ENCODE measurements at regions not wholly inside any gene's neighbourhood (a gene's known extent, or its start where the extent isn't known, plus 50 kb on each side); places are given as distances from the start of the nearest gene placed in this dataset.
"Not testable (repeated sequence)": the region's sequence is repeated elsewhere in the genome, so short reads cannot be mapped to it uniquely, and the experiment has no call there.

DNA sequence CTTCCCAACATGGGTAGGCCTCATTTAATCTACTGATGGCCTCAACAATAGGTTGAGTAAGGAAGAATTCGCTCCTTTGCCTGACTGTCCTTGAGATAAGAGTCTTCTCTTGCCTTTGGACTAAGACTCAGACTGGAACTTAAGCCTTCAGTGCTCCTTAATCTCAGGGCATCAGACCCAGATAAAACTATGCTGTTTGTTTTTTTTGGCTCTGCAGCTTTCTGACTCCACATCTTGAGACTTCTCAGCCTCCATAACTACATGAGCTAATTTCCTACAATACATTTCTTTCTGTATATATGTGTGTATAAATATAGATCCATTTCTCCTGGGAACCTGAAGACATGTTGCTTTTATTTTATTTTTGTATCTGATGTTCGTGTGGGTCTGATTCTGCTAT is 1470.7 kb upstream of the PRMT6 start:
- no peaks in the 10 kb centered on the region for H3K36me3 ChIP-seq (replicated peaks)
- in situ Hi-C loops (cut with MboI; ENCODE audit: low sequenced_read_pairs), result no loop called here
- no peak for DNase-seq (ENCODE audit: low spot score in 2 of 2)
- no peaks in the 10 kb centered on the region for H3K9me3 ChIP-seq
- H3K4me3 ChIP-seq, result no peak overlapping the region
- H3K27me3 ChIP-seq (ENCODE audit: low read depth), result no peaks in the 10 kb centered on the region
- H3K4me1 ChIP-seq, result no peaks in the 10 kb centered on the region

DNA sequence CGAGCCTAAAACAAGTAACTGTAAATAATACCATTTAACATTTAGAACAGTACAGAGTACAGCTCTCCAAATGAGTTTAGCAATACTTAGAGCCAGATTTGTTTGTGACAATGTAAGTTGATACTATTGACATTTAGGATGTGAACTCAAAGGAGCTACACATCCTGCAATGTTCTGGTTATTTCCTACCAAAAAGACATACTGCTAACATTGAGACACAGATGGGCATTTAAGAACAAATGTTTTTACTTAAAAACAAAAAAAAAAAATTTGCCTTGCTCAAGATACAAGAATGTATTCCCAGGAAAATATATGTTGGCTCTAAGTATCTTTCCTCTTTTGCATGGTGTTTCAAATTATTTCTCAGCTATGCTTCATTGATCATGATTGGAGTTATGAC is 1464.8 kb upstream of the PRMT6 start:
- no peaks in the 10 kb centered on the region for H3K36me3 ChIP-seq (replicated peaks)
- H3K4me1 ChIP-seq, result no peaks in the 10 kb centered on the region
- no peak for DNase-seq (ENCODE audit: low spot score in 2 of 2)
- no peaks in the 10 kb centered on the region for H3K27me3 ChIP-seq (ENCODE audit: low read depth)
- no peaks in the 10 kb centered on the region; the same call in 1 of the 2 replicates for H3K9me3 ChIP-seq
- in situ Hi-C loops (cut with MboI; ENCODE audit: low sequenced_read_pairs), result no loop called here
- H3K4me3 ChIP-seq, result no peak overlapping the region

DNA sequence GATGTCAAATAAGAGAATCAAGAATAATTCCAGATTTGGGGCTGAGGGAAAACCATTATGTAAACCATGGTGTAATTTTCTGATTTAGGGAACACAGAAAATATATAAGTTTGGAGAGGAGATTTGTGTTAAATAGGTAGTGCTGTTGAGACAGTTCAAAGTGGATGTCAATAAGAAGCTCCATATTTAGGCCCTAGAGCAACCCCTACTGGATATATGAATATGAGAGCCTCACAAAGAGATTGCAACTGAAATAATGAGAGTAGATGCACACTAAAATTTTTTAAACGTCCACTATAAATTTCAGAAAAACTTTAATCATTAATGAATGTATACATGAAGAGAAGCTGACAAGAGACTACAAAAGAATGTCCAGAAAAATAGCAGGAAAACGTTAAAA is 1447.8 kb upstream of the PRMT6 start:
- Histone ChIP-seq H3K4me1 (no peaks in the 10 kb centered on the region), H3K9me3 (no peaks in the 10 kb centered on the region), H3K4me3 (no peak overlapping the region), H3K27me3 (ENCODE audit: low read depth) (no peaks in the 10 kb centered on the region), H3K36me3 (replicated peaks) (no peaks in the 10 kb centered on the region)
- no peak for DNase-seq (ENCODE audit: low spot score in 2 of 2)
- in situ Hi-C loops (cut with MboI; ENCODE audit: low sequenced_read_pairs), result no loop called here

DNA sequence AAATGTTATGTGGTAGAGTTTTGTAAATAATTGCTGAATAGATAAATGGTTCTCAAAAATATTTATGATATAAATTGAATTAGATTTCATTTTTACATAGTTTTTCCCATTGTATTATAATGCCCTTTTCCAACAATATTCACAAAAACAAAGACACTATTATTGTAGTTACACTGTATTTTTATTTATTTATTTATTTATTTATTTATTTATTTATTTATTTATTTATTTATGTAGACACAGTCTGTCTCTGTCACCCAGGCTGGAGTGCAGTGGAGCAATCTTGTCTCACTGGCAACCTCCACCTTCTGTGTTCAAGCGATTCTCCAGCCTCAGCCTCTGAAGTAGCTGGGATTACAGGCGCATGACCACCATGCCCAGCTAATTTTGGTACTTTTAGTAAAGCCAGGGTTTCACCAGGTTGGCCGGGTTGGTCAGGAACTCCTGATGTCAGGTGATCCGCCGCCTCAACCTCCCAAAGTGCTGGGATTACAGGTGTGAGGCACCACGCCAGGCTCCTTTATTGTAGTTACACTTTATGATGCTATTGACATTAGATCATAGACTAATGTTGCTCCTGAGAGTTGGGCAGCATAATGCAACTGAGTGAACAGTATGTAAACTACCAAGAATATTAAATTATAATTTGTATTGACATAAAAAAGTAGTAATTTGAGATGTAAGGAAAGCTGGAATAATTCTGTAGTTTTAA is 1430.0 kb upstream of the PRMT6 start:
- H3K9me3 ChIP-seq, result no peaks in the 10 kb centered on the region

DNA sequence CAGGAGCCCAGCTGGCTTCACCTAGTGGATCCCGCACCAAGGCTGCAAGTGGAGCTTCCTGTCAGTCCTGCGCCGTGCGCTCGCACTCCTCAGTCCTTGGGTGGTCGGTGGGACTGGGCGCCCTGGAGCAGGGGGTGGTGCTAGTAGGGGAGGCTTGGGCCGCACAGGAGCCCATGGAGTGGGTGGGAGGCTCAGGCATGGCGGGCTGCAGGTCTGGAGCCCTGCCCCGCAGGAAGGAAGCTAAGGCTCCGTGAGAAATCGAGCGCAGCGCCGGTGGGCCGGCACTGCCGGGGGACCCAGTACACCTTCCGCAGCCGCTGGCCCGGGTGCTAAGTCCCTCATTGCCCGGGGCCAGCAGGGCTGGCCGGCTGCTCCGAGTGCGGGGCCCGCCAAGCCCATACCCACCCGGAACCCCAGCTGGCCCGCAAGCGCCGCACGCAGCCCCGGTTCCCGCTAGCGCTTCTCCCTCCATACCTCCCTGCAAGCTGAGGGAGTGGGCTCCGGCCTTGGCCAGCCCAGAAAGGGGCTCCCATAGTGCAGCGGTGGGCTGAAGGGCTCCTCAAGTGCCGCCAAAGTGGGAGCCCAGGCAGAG is 1425.2 kb upstream of the PRMT6 start:
- in situ Hi-C loops (cut with MboI; ENCODE audit: low sequenced_read_pairs); H3K36me3 ChIP-seq (replicated peaks): not testable (repeated sequence)

More for the DNA sequence above, 1430.0 kb upstream of the PRMT6 start:
- in situ Hi-C loops (cut with MboI; ENCODE audit: low sequenced_read_pairs), result no loop called here
- H3K36me3 ChIP-seq (replicated peaks), result no peaks in the 10 kb centered on the region
- H3K4me1 ChIP-seq, result no peaks in the 10 kb centered on the region
- H3K4me3 ChIP-seq, result no peak overlapping the region
- no peak for DNase-seq (ENCODE audit: low spot score in 2 of 2)
- no peaks in the 10 kb centered on the region for H3K27me3 ChIP-seq (ENCODE audit: low read depth)

DNA sequence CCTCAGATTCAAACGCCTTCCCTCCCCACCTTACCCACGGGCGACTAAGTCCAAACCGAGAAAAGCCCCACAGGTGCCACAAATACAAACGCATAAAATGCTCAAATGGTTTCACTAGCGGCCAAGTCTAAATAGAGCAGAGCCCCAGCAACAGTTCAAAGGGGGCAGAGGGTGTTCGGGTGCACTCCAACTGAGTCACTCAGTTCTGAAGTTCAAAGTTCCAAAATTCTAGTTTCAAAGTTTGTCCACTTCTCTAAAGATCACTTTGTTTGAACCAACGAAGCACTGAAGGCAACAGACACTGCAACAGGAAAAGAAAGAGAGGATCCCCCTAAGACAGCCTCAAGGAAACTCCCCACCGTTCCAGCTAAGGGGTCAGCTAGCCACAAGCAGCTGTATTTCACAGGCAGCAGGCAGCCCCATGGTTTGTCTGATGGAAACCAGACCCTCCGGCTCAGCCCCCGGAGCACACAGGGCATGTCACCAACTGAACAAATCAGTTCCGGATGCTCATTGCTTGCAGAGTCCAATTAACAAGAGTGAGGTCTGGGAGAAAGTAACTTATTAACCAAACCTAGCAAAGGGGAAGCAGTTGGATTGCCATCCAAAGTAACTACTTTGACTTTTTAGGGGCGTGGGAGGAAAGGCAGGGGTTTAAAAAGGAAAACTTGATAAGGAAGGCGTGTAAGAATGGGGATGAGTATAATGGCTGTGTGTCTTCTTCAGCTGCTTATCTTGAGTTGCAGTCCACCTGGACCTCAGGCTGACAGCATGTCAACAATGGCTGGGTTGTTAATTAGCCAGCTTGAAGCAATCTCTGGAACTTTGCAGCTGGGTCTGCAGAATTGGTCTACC is 1423.9 kb upstream of the PRMT6 start:
- no peaks in the 10 kb centered on the region for H3K9me3 ChIP-seq
- H3K4me1 ChIP-seq, result no peaks in the 10 kb centered on the region
- in situ Hi-C loops (cut with MboI; ENCODE audit: low sequenced_read_pairs), result no loop called here
- DNase-seq (ENCODE audit: low spot score in 2 of 2), result no peak
- no peak overlapping the region for H3K4me3 ChIP-seq
- H3K36me3 ChIP-seq (replicated peaks), result no peaks in the 10 kb centered on the region
- no peaks in the 10 kb centered on the region for H3K27me3 ChIP-seq (ENCODE audit: low read depth)

More for the DNA sequence above, 1425.2 kb upstream of the PRMT6 start:
- DNase-seq (ENCODE audit: low spot score in 2 of 2); H3K9me3 ChIP-seq; H3K4me3 ChIP-seq; H3K4me1 ChIP-seq; H3K27me3 ChIP-seq (ENCODE audit: low read depth): not testable (repeated sequence)

DNA sequence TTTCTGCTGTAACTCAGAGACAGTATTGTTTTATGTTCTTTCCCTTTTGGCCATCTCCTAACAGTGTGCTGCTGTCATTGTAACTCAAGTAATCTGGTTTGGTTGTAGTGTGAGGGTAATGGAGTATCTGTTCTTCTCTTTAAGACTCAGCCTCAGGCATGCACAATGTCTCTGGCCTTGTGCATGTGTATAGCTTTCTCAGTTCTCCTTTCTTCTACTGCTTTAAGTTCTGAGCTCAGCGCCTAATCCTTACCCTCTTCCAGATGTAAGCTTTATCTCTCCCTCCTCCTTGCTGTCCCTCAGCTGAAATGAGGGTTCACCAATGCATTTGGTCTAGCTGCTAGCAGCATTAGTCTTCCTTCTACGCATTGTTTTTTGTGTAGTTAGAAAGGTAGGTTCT is 1420.4 kb upstream of the PRMT6 start:
- H3K27me3 ChIP-seq (ENCODE audit: low read depth), result no peaks in the 10 kb centered on the region
- no peak overlapping the region for H3K4me3 ChIP-seq
- no peaks in the 10 kb centered on the region for H3K36me3 ChIP-seq (replicated peaks)
- no peaks in the 10 kb centered on the region for H3K9me3 ChIP-seq
- no peaks in the 10 kb centered on the region for H3K4me1 ChIP-seq
- no peak for DNase-seq (ENCODE audit: low spot score in 2 of 2)
- in situ Hi-C loops (cut with MboI; ENCODE audit: low sequenced_read_pairs), result no loop called here

DNA sequence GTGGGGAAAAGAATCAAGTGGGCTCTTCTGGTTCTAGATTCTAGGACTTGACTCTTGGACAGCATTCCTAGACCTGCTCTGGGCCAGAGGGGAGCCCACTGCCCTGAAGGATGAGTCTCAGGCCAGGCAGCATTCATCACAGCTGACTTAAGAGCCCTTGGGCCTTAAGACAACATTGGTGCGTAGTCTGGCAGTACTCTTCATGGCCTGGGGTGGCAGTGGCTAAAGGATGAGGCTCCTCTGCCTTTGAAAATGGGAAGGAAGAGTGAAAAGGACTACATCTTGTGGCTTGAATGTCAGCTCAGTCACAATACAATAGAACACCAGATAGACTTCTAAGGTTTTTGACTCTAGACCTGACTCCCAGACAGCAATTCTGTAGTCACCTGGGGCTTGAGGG is 1415.1 kb upstream of the PRMT6 start:
- Histone ChIP-seq H3K27me3 (ENCODE audit: low read depth) (no peaks in the 10 kb centered on the region), H3K36me3 (replicated peaks) (no peaks in the 10 kb centered on the region), H3K4me1 (no peaks in the 10 kb centered on the region), H3K9me3 (no peaks in the 10 kb centered on the region; the same call in 1 of the 2 replicates), H3K4me3 (no peak overlapping the region)
- in situ Hi-C loops (cut with MboI; ENCODE audit: low sequenced_read_pairs), result no loop called here
- no peak for DNase-seq (ENCODE audit: low spot score in 2 of 2)

DNA sequence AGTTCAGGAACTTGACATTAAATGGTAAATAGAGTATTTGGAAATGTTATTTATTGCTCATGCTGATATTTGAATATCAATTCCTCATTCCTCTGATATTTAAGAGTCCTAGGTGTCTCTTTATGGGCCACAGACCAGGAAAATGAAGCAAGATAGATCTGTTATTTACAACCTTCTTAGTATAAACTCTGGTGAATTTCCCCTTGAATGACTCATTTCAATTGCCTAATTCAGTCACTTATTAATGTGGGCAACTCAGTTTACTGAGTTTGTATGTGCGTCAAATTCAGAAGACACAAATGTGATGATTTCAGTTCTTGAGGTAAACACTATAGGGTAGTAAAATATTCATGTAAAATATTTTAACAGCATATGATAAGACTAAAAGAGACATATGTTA is 1404.4 kb upstream of the PRMT6 start:
- no peak overlapping the region for H3K4me3 ChIP-seq
- in situ Hi-C loops (cut with MboI; ENCODE audit: low sequenced_read_pairs), result no loop called here
- H3K4me1 ChIP-seq, result no peaks in the 10 kb centered on the region
- no peaks in the 10 kb centered on the region for H3K27me3 ChIP-seq (ENCODE audit: low read depth)
- no peaks in the 10 kb centered on the region for H3K36me3 ChIP-seq (replicated peaks)
- H3K9me3 ChIP-seq, result no peaks in the 10 kb centered on the region; the same call in 1 of the 2 replicates
- DNase-seq (ENCODE audit: low spot score in 2 of 2), result no peak

DNA sequence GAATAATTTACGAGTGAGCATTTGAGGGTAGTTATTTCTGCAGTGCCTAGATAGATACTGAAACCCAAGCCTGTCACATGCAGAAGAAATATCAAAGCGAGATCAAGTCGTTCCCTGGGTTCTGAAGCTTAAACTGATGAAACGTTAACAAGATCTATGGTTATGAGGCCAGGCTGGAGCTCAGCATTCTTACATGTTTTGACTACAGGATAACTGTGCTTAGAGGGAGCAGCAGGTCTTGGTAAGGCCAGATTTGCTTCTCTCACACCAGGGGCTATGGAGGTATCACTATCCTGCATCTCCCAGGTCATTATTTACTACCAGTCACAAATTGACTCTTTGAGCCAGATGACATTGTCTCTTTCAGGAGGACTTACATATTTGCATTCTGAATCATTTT is 1401.4 kb upstream of the PRMT6 start:
- no peaks in the 10 kb centered on the region for H3K27me3 ChIP-seq (ENCODE audit: low read depth)
- no peak for DNase-seq (ENCODE audit: low spot score in 2 of 2)
- in situ Hi-C loops (cut with MboI; ENCODE audit: low sequenced_read_pairs), result no loop called here
- H3K4me3 ChIP-seq, result no peak overlapping the region
- H3K9me3 ChIP-seq, result no peaks in the 10 kb centered on the region; the same call in 1 of the 2 replicates
- no peaks in the 10 kb centered on the region for H3K36me3 ChIP-seq (replicated peaks)
- H3K4me1 ChIP-seq, result no peaks in the 10 kb centered on the region

DNA sequence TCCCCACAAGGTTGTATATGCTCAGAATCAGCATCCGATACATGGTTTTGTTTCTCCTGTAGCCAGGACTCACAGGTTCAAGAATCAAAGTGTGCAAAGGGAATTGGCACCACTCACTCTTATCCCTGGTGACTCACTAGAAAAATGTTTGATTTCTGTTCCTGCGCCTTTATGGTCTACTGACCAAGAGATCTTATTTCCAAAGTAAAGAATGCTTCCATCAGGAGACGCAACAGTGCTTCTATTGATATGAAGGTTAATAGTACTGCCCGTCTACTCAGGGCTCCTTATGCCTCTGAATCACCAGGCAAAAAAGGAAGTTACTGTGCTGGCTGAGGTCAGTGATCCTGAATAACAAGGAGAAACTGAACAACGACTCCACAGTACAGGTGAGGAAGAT is 1392.0 kb upstream of the PRMT6 start:
- Histone ChIP-seq H3K4me3 (no peak overlapping the region), H3K36me3 (replicated peaks) (no peaks in the 10 kb centered on the region), H3K27me3 (ENCODE audit: low read depth) (no peaks in the 10 kb centered on the region), H3K4me1 (no peaks in the 10 kb centered on the region), H3K9me3 (no peaks in the 10 kb centered on the region)
- in situ Hi-C loops (cut with MboI; ENCODE audit: low sequenced_read_pairs), result no loop called here
- no peak for DNase-seq (ENCODE audit: low spot score in 2 of 2)

DNA sequence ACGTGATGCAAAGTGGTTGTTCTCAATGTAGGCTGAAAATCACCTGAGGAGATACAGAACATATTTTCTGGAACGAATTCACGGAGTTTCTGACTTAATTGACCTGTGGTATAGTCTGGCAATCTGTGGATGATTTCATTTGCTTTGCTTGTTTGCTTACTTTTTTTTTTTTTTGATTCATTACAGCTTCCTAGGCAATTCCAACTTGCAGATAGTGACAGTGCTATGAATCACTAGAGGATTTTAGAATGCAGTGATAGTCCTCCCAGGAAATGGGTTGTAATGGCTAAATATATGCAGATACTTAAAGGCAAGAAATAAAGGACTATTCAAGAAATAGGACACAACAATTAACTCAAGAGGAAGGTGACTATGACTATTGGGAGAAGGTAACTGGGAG is 1378.1 kb upstream of the PRMT6 start:
- no peak for DNase-seq (ENCODE audit: low spot score in 2 of 2)
- in situ Hi-C loops (cut with MboI; ENCODE audit: low sequenced_read_pairs), result no loop called here
- Histone ChIP-seq H3K4me3 (no peak overlapping the region), H3K9me3 (no peaks in the 10 kb centered on the region), H3K36me3 (replicated peaks) (no peaks in the 10 kb centered on the region), H3K27me3 (ENCODE audit: low read depth) (no peaks in the 10 kb centered on the region), H3K4me1 (no peaks in the 10 kb centered on the region)

DNA sequence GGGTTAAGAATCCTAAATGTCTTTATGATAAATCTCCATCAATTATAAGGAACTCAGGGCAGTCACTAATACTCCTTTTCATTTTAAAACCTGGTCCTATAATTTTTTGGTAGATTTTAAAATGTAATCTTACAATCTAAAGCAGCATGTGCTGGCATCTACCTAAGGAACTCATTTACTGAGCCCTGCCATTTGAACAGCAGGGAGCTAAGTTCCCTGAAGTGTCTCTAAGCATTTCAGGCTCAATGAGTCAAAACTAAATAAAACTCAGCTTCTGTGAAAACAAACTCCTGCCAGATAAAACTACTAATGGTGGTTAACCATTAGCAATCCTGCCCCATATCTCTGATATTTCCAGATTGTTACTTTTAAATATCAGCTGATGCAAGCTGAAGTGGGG is 1371.8 kb upstream of the PRMT6 start:
- Histone ChIP-seq H3K36me3 (replicated peaks) (no peaks in the 10 kb centered on the region), H3K4me1 (no peaks in the 10 kb centered on the region), H3K27me3 (ENCODE audit: low read depth) (no peaks in the 10 kb centered on the region), H3K9me3 (no peaks in the 10 kb centered on the region), H3K4me3 (no peak overlapping the region)
- in situ Hi-C loops (cut with MboI; ENCODE audit: low sequenced_read_pairs), result no loop called here
- no peak for DNase-seq (ENCODE audit: low spot score in 2 of 2)

DNA sequence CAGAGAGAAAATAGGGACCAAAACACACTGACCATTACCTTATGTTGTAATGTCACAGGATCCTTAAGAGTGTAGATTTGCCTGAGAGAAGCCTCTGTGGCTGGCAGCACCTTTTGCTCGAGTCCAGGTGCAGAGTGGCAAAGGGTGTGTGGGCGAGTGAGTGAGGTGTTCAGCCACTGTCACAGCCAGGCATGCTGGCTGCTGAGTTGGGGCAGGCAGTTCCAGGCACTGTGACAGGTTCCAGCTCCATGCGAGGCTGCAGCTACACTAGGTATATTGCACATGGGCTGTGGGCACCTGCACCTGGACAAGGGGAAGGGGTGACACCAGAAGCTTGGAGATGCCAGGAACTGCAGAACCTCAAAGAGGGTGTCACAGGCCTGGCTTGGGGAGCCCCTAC is 1370.4 kb upstream of the PRMT6 start:
- no peaks in the 10 kb centered on the region for H3K27me3 ChIP-seq (ENCODE audit: low read depth)
- no peak overlapping the region for H3K4me3 ChIP-seq
- no peaks in the 10 kb centered on the region for H3K36me3 ChIP-seq (replicated peaks)
- no peak for DNase-seq (ENCODE audit: low spot score in 2 of 2)
- in situ Hi-C loops (cut with MboI; ENCODE audit: low sequenced_read_pairs), result no loop called here
- H3K9me3 ChIP-seq, result no peaks in the 10 kb centered on the region
- no peaks in the 10 kb centered on the region for H3K4me1 ChIP-seq

Measured in HAP-1 (cell line).